A673 (cell line): ENCODE measurements at regions not wholly inside any gene's neighbourhood (a gene's known extent, or its start where the extent isn't known, plus 50 kb on each side); places are given as distances from the start of the nearest gene placed in this dataset.

Source experiments
- BruUV-seq: library from RNA; stranded (reverse); fragments of 400-500 nt; replicated peaks from 2 replicates; lab custom pipeline; 2021; lab: Mats Ljungman, UMichigan
- CTCF ChIA-PET: fragments of 300-600 bp; sonication (Branson Sonifier 250); formaldehyde crosslinking; loops from one replicate; lab custom pipeline; 2022; ENCODE audit warnings: antibody characterized with exemption; lab: Charles Lee
- POLR2A ChIA-PET: fragments of 300-600 bp; sonication (Branson Sonifier 250); formaldehyde crosslinking; loops from one replicate; lab custom pipeline; 2022; ENCODE audit warnings: antibody characterized with exemption; ENCODE audit not compliant: low non-redundant PET; lab: Charles Lee
- DNase-seq: peaks from one replicate; pipeline ENCODE4 v3.0.0-alpha.2; 2015; ENCODE audit warnings: low spot score
- H3K27ac ChIP-seq: fragments of 200-600 bp; sonication (generic); 2 replicates; pipeline ENCODE4 v1.5.1; 2016; ENCODE audit warnings: mixed run types, low read depth, mild to moderate bottlenecking, mixed read lengths, antibody characterized with exemption, low read length; ENCODE audit not compliant: poor library complexity, severe bottlenecking
- H3K27me3 ChIP-seq: fragments of 200-600 bp; sonication (generic); replicated peaks from 2 replicates; pipeline ENCODE4 v1.6.1; 2017; ENCODE audit warnings: mixed run types, low read depth, mild to moderate bottlenecking, mixed read lengths, antibody characterized with exemption, low read length; ENCODE audit not compliant: insufficient read depth, poor library complexity
- H3K36me3 ChIP-seq: fragments of 200-600 bp; sonication (generic); 2 replicates; pipeline ENCODE4 v1.6.1; 2016; ENCODE audit warnings: mixed run types, mild to moderate bottlenecking, mixed read lengths, antibody characterized with exemption, low read length; ENCODE audit not compliant: insufficient read depth, poor library complexity, severe bottlenecking
- H3K4me1 ChIP-seq: fragments of 200-600 bp; sonication (generic); 2 replicates; pipeline ENCODE4 v1.6.1; 2017; ENCODE audit warnings: mixed run types, mild to moderate bottlenecking, mixed read lengths, antibody characterized with exemption, low read length; ENCODE audit not compliant: insufficient read depth, poor library complexity, severe bottlenecking
- H3K4me3 ChIP-seq: fragments of 200-600 bp; sonication (generic); 2 replicates; pipeline ENCODE4 v1.5.1; 2016; ENCODE audit warnings: low read depth, mixed run types, mild to moderate bottlenecking, mixed read lengths, low read length; ENCODE audit not compliant: poor library complexity, severe bottlenecking
- H3K9me3 ChIP-seq: fragments of 200-600 bp; sonication (generic); 2 replicates; pipeline ENCODE4 v1.6.1; 2016; ENCODE audit warnings: mixed run types, low read depth, mild to moderate bottlenecking, mixed read lengths, antibody characterized with exemption, low read length; ENCODE audit not compliant: poor library complexity, severe bottlenecking
- EZH2 ChIP-seq: fragments of 200-600 bp; sonication (generic); IDR thresholded peaks from 2 replicates; pipeline ENCODE4 v1.6.1; 2017; ENCODE audit warnings: borderline replicate concordance, low read depth, mild to moderate bottlenecking, mixed read lengths, antibody characterized with exemption, low read length; ENCODE audit not compliant: poor library complexity, severe bottlenecking
- intact Hi-C: fragments of 100-400 bp; cut with micrococcal nuclease; formaldehyde crosslinking; loops from one replicate; pipeline ENCODE4 v1.10.0; 2022; ENCODE audit not compliant: unreplicated experiment
- TF ChIP-seq, protein P1 (sequence below): fragments of 300-800, 200-600 bp; sonication (generic); conservative IDR thresholded peaks from 2 replicates; pipeline ENCODE4 v1.5.1; 2017; ENCODE audit warnings: low read depth, mild to moderate bottlenecking, antibody characterized with exemption, low read length, moderate library complexity, mixed read lengths

GRCh38 chr12:5264006-5264405, 167.9 kb upstream of the NTF3 start:
- no peak for TF ChIP-seq EZH2
- TF ChIP-seq, protein P1, sequence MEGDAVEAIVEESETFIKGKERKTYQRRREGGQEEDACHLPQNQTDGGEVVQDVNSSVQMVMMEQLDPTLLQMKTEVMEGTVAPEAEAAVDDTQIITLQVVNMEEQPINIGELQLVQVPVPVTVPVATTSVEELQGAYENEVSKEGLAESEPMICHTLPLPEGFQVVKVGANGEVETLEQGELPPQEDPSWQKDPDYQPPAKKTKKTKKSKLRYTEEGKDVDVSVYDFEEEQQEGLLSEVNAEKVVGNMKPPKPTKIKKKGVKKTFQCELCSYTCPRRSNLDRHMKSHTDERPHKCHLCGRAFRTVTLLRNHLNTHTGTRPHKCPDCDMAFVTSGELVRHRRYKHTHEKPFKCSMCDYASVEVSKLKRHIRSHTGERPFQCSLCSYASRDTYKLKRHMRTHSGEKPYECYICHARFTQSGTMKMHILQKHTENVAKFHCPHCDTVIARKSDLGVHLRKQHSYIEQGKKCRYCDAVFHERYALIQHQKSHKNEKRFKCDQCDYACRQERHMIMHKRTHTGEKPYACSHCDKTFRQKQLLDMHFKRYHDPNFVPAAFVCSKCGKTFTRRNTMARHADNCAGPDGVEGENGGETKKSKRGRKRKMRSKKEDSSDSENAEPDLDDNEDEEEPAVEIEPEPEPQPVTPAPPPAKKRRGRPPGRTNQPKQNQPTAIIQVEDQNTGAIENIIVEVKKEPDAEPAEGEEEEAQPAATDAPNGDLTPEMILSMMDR = no peak
- H3K9me3 ChIP-seq = no peaks in the 10 kb centered on the region
- no TSS peak for BruUV-seq
- ChIA-PET POLR2A (no interaction called here), CTCF (no interaction called here)
- no peak overlapping the region for H3K4me3 ChIP-seq
- intact Hi-C loops = no loop called here
- H3K36me3 ChIP-seq = no peaks in the 10 kb centered on the region
- no peak overlapping the region for H3K27ac ChIP-seq
- H3K27me3 ChIP-seq = no peaks in the 10 kb centered on the region
- DNase-seq = no peak
- H3K4me1 ChIP-seq = no peaks in the 10 kb centered on the region

DNA sequence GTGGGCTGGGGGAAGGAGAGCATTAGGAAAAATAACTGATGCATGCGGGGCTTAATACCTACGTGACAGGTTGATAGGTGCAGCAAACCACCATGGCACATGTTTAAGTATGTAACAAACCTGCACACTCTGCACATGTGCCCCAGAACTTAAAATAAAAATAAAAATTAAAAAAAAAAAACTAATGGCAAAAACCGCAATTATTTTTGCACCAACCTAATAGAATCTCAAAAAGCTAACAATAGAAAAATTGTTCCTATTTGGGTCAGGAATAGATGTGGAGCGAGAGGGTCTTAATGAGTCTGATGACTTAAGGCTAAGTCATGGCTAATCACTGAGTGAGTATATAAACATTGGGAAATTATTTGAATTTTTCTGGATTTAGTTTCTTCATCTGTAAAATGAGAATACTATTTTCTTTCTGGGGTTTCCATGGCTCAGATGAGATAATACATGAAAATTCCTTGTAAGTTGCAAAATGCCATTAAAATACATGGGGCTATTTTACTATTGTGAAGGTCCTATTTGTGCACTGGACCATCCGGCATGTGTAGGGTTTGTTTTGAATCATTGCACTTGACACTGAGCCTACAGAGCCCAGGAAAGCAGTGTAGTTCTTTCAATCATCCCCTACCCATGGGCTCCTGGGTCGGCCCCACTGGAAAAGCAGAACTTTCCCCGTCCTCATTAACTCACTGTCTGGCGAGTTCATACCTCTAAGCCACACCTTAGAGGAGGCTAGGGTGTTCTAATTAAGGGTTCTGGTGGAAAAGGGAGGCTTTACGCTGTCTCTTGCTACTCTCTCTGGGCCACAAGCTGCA, 164.1 kb upstream of the NTF3 start:
- DNase-seq = no peak
- H3K27ac ChIP-seq = no peak overlapping the region
- ChIA-PET CTCF (no interaction called here), POLR2A (no interaction called here)
- H3K27me3 ChIP-seq = no peaks in the 10 kb centered on the region
- no peaks in the 10 kb centered on the region for H3K4me1 ChIP-seq
- TF ChIP-seq EZH2 = no peak
- no TSS peak for BruUV-seq
- no peak overlapping the region for H3K4me3 ChIP-seq
- intact Hi-C loops = no loop called here
- no peaks in the 10 kb centered on the region for H3K36me3 ChIP-seq
- no peaks in the 10 kb centered on the region for H3K9me3 ChIP-seq

DNA sequence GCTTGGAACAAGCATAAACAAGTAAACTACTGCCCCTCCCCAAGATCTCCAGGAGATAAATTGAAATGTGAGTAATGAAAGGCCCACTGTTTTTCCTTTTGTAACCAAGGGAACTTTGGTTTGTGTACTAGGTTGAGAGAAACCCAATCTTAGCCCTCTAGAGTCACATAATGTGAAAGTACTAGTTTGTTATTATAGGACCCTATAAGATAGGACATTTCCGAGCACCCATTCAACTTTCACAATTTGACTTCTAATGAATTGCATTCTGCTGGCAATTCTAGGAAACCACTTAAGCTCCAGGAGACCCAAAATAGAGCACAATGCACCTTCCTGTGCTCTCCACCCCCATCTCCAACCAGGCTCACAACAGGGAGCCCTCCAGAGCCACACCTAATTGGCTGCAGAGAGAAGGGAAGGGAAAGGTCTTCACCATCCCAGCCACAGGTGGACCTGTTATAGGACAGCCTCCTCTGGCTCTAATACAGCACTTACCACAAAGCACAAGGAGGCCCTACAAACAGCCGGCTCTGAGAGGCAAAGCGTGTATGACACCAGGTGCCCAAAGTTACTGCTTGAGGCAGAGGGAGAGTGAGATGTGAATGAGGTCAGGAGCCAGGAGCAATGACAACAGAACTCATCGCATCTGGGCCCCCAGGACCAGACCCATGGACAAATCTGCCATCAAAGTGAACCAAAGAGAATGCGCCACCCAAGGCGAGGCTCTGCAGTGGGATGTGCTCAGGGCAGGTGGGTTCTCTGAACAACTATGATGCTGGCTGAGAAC, 163.3 kb upstream of the NTF3 start:
- BruUV-seq = no TSS peak
- no peaks in the 10 kb centered on the region for H3K27me3 ChIP-seq
- intact Hi-C loops = no loop called here
- no peak overlapping the region for H3K4me3 ChIP-seq
- ChIA-PET POLR2A (no interaction called here), CTCF (no interaction called here)
- no peaks in the 10 kb centered on the region for H3K9me3 ChIP-seq
- H3K27ac ChIP-seq = no peak overlapping the region
- DNase-seq = no peak
- H3K36me3 ChIP-seq = no peaks in the 10 kb centered on the region
- TF ChIP-seq, protein P1 = no peak
- no peak for TF ChIP-seq EZH2
- no peaks in the 10 kb centered on the region for H3K4me1 ChIP-seq
